Sigmoid colon (tissue), 6 donors: ENCODE measurements at regions not wholly inside any gene's neighbourhood (a gene's known extent, or its start where the extent isn't known, plus 50 kb on each side); places are given as distances from the start of the nearest gene placed in this dataset.

ENCODE experiments used
- DNase-seq: peaks from one replicate; pipeline ENCODE4 v3.0.0-alpha.2; 2019
- H3K27ac ChIP-seq, 4 donors: fragments of 200-600 bp; sonication (generic); one replicate each; pipeline ENCODE4 v1.5.1; 2016 to 2019; ENCODE audit warnings: mild to moderate bottlenecking in 1 of 4
- H3K27me3 ChIP-seq, 3 donors: fragments of 200-600 bp; sonication (generic); one replicate each; pipeline ENCODE4 v1.5.1; 2019; ENCODE audit warnings: mild to moderate bottlenecking in 1 of 3
- H3K36me3 ChIP-seq, 4 donors: fragments of 200-600 bp; sonication (generic); one replicate each; pipeline ENCODE4 v1.5.1; 2016 to 2019
- H3K4me1 ChIP-seq, 4 donors: fragments of 200-600 bp; sonication (generic); one replicate each; pipeline ENCODE4 v1.5.1; 2017 to 2019
- H3K4me3 ChIP-seq, 4 donors: fragments of 200-600 bp; sonication (generic); one replicate each; pipeline ENCODE4 v1.5.1; 2017 to 2019; ENCODE audit warnings: mild to moderate bottlenecking in 2 of 4, moderate library complexity in 1 of 4
- H3K9me3 ChIP-seq, 4 donors: fragments of 200-600 bp in 3 of 4; sonication (generic) in 3 of 4; one replicate each; pipeline versions ENCODE4 v1.5.1 to v1.6.1; 2013 to 2019
- CTCF ChIP-seq, 4 experiments: fragments of 450-650 bp in 3 of 4; fragments of 200-600 bp in 1 of 4; IDR thresholded peaks; one replicate each; pipeline ENCODE4 v1.5.1; 2016 to 2019; ENCODE audit warnings: antibody characterized with exemption in 4 of 4, mild to moderate bottlenecking in 3 of 4, moderate library complexity in 2 of 4
- EP300 ChIP-seq, 4 donors: sonication (generic); formaldehyde crosslinking; IDR thresholded peaks; one replicate each; pipeline ENCODE4 v1.6.1; 2017; ENCODE audit warnings: antibody characterized with exemption in 4 of 4
- POLR2A ChIP-seq, 2 donors: fragments of 450-650 bp; IDR thresholded peaks; one replicate each; pipeline ENCODE4 v1.6.1; 2016; ENCODE audit warnings: antibody characterized with exemption in 2 of 2, mild to moderate bottlenecking in 2 of 2, moderate library complexity in 2 of 2
- POLR2AphosphoS5 ChIP-seq, 4 donors: sonication (generic); formaldehyde crosslinking; IDR thresholded peaks; one replicate each; pipeline ENCODE4 v1.6.1; 2017; ENCODE audit warnings: antibody characterized with exemption in 4 of 4
- WGBS, 2 donors: extraction: QIAGEN DNeasy Blood & Tissue Kit; methylation state at CpG; one replicate each; pipeline ENCODE4 v1.1.7; 2013; 5-methylcytosine and 5-hydroxymethylcytosine counted together
- intact Hi-C: fragments of 100-400 bp; cut with DNase I; formaldehyde crosslinking; loops from one replicate; pipeline ENCODE4 v1.15.1; 2023
- donor health status: healthy with polysubstance abuse.
- donor health status: healthy.

- H3K4me3 ChIP-seq, result no peak overlapping the region
- intact Hi-C loops, result no loop called here
- no peak for TF ChIP-seq POLR2AphosphoS5 (IDR thresholded peaks at IDR 0.05)
- TF ChIP-seq CTCF (IDR thresholded peaks at IDR 0.05), result no peak
- no peak for TF ChIP-seq POLR2A (IDR thresholded peaks at IDR 0.05)
- TF ChIP-seq EP300 (IDR thresholded peaks at IDR 0.05), result no peak
- H3K36me3 ChIP-seq, result no peaks in the 10 kb centered on the region
- DNase-seq, result no peak
- H3K27ac ChIP-seq, result no peak overlapping the region
- no peaks in the 10 kb centered on the region for H3K4me1 ChIP-seq
- 54 to 56% methylated on average over 3 of the region's 3 CpGs for WGBS, 2 donors
- H3K27me3 ChIP-seq, result no peaks in the 10 kb centered on the region
- no peaks in the 10 kb centered on the region for H3K9me3 ChIP-seq
These were observed 115.6 kb upstream of the TLL1 start for GRCh38 chr4:165757451-165757850.

DNA sequence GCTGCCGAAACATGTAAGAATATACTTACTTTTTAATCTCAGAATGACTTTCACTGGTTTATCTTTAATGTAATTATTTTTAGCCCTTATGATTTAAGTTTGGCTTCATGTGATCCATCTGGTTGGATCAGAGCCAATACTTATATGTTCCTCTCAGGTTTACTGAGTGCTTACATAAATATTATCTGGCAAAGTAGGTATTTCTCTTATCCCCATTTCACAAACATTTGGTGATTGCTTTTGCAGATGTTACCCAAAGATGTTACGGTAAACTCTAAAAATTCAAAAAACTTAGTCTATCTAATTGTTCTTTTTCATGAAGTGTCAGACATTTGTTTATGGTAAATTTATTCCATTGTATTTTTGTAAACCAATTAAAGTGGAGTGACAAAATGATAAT, 115.0 kb upstream of the TLL1 start:
- H3K9me3 ChIP-seq, result no peaks in the 10 kb centered on the region
- no peak for TF ChIP-seq EP300 (IDR thresholded peaks at IDR 0.05)
- no peak for TF ChIP-seq POLR2AphosphoS5 (IDR thresholded peaks at IDR 0.05)
- TF ChIP-seq POLR2A (IDR thresholded peaks at IDR 0.05), result no peak
- TF ChIP-seq CTCF (IDR thresholded peaks at IDR 0.05), result no peak

GRCh38 chr4:165760182-165760581, 112.9 kb upstream of the TLL1 start:
- H3K27me3 ChIP-seq, result no peaks in the 10 kb centered on the region
- no peak overlapping the region for H3K27ac ChIP-seq
- WGBS, 2 donors, result 86 to 89% methylated on average over 7 of the region's 7 CpGs
- no peak for TF ChIP-seq POLR2AphosphoS5 (IDR thresholded peaks at IDR 0.05)
- no peak for TF ChIP-seq CTCF (IDR thresholded peaks at IDR 0.05)
- no peak for TF ChIP-seq POLR2A (IDR thresholded peaks at IDR 0.05)
- no peak for TF ChIP-seq EP300 (IDR thresholded peaks at IDR 0.05)
- no peaks in the 10 kb centered on the region for H3K4me1 ChIP-seq
- no peak overlapping the region for H3K4me3 ChIP-seq
- H3K36me3 ChIP-seq, result no peaks in the 10 kb centered on the region
- H3K9me3 ChIP-seq, result no peaks in the 10 kb centered on the region
- DNase-seq, result no peak
- intact Hi-C loops, result no loop called here

More for the DNA sequence above, 115.0 kb upstream of the TLL1 start:
- H3K27me3 ChIP-seq, result no peaks in the 10 kb centered on the region
- intact Hi-C loops, result no loop called here
- no peak overlapping the region for H3K4me3 ChIP-seq
- no peak for DNase-seq
- no peaks in the 10 kb centered on the region for H3K4me1 ChIP-seq
- 78% methylated on average over 2 of the region's 2 CpGs for WGBS, 2 donors
- H3K36me3 ChIP-seq, result no peaks in the 10 kb centered on the region
- H3K27ac ChIP-seq, result no peak overlapping the region

- DNase-seq, result no peak
- no peaks in the 10 kb centered on the region for H3K9me3 ChIP-seq
- no peak overlapping the region for H3K27ac ChIP-seq
- H3K4me1 ChIP-seq, result no peaks in the 10 kb centered on the region
- H3K36me3 ChIP-seq, result no peaks in the 10 kb centered on the region
- H3K4me3 ChIP-seq, result no peak overlapping the region
- no peaks in the 10 kb centered on the region for H3K27me3 ChIP-seq
- TF ChIP-seq POLR2AphosphoS5 (IDR thresholded peaks at IDR 0.05), result no peak
- TF ChIP-seq EP300 (IDR thresholded peaks at IDR 0.05), result no peak
- no peak for TF ChIP-seq POLR2A (IDR thresholded peaks at IDR 0.05)
- TF ChIP-seq CTCF (IDR thresholded peaks at IDR 0.05), result no peak
- WGBS, 2 donors, result 77 to 91% methylated on average over 1 of the region's 1 CpG
- intact Hi-C loops, result no loop called here
These were observed 111.1 kb upstream of the TLL1 start for GRCh38 chr4:165761963-165762362.

DNA sequence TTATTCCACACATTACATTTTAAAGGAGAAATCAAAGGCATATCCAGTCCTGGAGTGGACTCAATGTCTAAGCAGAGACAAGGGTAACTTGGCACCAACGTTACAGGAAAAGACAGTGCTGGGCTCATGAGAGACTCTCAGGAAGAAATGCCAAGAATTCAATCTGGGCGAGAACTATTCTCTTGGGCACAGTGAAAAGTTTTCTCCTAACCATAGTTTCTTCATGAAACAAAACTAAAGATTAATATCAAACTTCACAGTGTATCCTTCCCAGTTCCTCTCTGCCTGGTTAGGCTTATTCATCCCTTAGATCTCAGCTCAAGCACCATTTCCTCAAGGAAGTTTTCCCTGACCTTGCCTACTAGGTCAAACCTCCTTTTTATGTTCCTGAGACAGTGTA, 109.4 kb upstream of the TLL1 start:
- DNase-seq, result no peak
- Histone ChIP-seq H3K4me1 (no peaks in the 10 kb centered on the region), H3K4me3 (no peak overlapping the region), H3K27me3 (no peaks in the 10 kb centered on the region), H3K27ac (no peak overlapping the region), H3K9me3 (no peaks in the 10 kb centered on the region), H3K36me3 (no peaks in the 10 kb centered on the region)
- WGBS, 2 donors, result 75 to 79% methylated on average over 2 of the region's 2 CpGs
- intact Hi-C loops, result no loop called here
- TF ChIP-seq POLR2A (IDR thresholded peaks at IDR 0.05) (no peak), EP300 (IDR thresholded peaks at IDR 0.05) (no peak), CTCF (IDR thresholded peaks at IDR 0.05) (no peak), POLR2AphosphoS5 (IDR thresholded peaks at IDR 0.05) (no peak)
